ENCODE measurements at regions not wholly inside any gene's neighbourhood (a gene's known extent, or its start where the extent isn't known, plus 50 kb on each side); places are given as distances from the start of the nearest gene placed in this dataset.
"Not testable (repeated sequence)": the region's sequence is repeated elsewhere in the genome, so short reads cannot be mapped to it uniquely, and the experiment has no call there.

DNA sequence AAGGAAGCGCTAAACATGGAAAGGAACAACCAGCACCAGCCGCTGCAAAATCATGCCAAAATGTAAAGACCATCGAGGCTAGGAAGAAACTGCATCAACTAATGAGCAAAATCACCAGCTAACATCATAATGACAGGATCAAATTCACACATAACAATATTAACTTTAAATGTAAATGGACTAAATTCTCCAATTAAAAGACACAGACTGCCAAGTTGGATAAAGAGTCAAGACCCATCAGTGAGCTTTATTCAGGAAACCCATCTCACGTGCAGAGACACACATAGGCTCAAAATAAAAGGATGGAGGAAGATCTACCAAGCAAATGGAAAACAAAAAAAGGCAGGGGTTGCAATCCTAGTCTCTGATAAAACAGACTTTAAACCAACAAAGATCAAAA is 49.9 kb upstream of the KCNQ5 start:
- H2AFZ ChIP-seq (replicated peaks; ENCODE audit: low read length, poor library complexity); H4K20me1 ChIP-seq (ENCODE audit: insufficient read depth, low read length); POLR2A ChIA-PET (ENCODE audit: unreplicated experiment); H3K9me1 ChIP-seq (ENCODE audit: insufficient read depth, low read length); H3K4ac ChIP-seq (ENCODE audit: low read depth, low read length); H3K4me3 ChIP-seq (ENCODE audit: insufficient read depth, low read depth, low read length); H3K36me3 ChIP-seq (ENCODE audit: control insufficient read depth, insufficient read depth, low read length); H2AK9ac ChIP-seq (replicated peaks; ENCODE audit: low read depth, low read length, poor library complexity); DNase-seq; CTCF ChIA-PET; dilution Hi-C loops (cut with HindIII; ENCODE audit: low sequenced_read_pairs, unreplicated experiment); H3K79me1 ChIP-seq (ENCODE audit: low read depth in 1 of 2, low read length in 2 of 2); H3K18ac ChIP-seq (ENCODE audit: low read depth, low read length); H2BK15ac ChIP-seq (ENCODE audit: low read depth, low read length); H3K9ac ChIP-seq (ENCODE audit: low read depth, low read length); H2BK20ac ChIP-seq (ENCODE audit: low read depth, low read length); H2BK5ac ChIP-seq (ENCODE audit: low read depth, low read length, poor library complexity, severe bottlenecking); H3K23ac ChIP-seq (ENCODE audit: low read depth, low read length); BruUV-seq (replicated peaks); H4K8ac ChIP-seq (ENCODE audit: low read depth in 2 of 2, low read length in 2 of 2); H2AK5ac ChIP-seq (ENCODE audit: low read depth, low read length); H3K4me2 ChIP-seq (ENCODE audit: low read depth, low read length); intact Hi-C loops (cut with micrococcal nuclease); H3K27me3 ChIP-seq (ENCODE audit: control insufficient read depth, insufficient read depth, low read length); in situ Hi-C loops (cut with MboI; ENCODE audit: low sequenced_read_pairs); H3K4me1 ChIP-seq (ENCODE audit: control insufficient read depth, insufficient read depth, low read length); ATAC-seq (ENCODE audit: low read depth); H3K27ac ChIP-seq (ENCODE audit: insufficient read depth, low read length); H4K91ac ChIP-seq (ENCODE audit: insufficient read depth, low read depth, low read length); H3K56ac ChIP-seq (ENCODE audit: extremely low read depth, insufficient read depth, low read length); H3K14ac ChIP-seq (replicated peaks; ENCODE audit: low read depth, low read length); H2BK120ac ChIP-seq (ENCODE audit: low read depth, low read length); H3K9me3 ChIP-seq (ENCODE audit: control insufficient read depth, insufficient read depth, low read length); H4K5ac ChIP-seq (ENCODE audit: low read depth, low read length): not testable (repeated sequence)
- no CpG with 5 or more reads among the region's 4 CpGs for WGBS, 2 experiments (ENCODE audit: extremely low coverage in 2 of 2, insufficient read length in 1 of 2)
